DND-41 (cell line): ENCODE measurements at regions not wholly inside any gene's neighbourhood (a gene's known extent, or its start where the extent isn't known, plus 50 kb on each side); places are given as distances from the start of the nearest gene placed in this dataset.
A peak's percentile ranks its signal among the peaks of the same experiment; 100 is the strongest.

Experiments used
- ATAC-seq: fragments of 200-7000 bp; cut with Tn5 transposase; 3 replicates; pipeline ENCODE4 v1.9.1; 2021; ENCODE audit warnings: low read depth; ENCODE audit not compliant: insufficient read depth
- DNase-seq: peaks from one replicate; pipeline ENCODE4 v3.0.0-alpha.2; 2020
- H2AFZ ChIP-seq: 2 replicates; pipeline ENCODE4 v1.6.0; 2012; ENCODE audit warnings: low read depth, low read length
- H3K27ac ChIP-seq: 2 replicates; pipeline ENCODE4 v1.5.1; 2012; ENCODE audit warnings: low read length, inconsistent platforms
- H3K27me3 ChIP-seq: fragments of 200-600 bp; sonication (generic); 2 replicates; pipeline ENCODE4 v1.6.0; 2012; ENCODE audit warnings: low read length, mild to moderate bottlenecking, inconsistent platforms; ENCODE audit not compliant: insufficient read depth, poor library complexity
- H3K36me3 ChIP-seq: 2 replicates; pipeline ENCODE4 v1.5.1; 2012; ENCODE audit warnings: low read length, inconsistent platforms; ENCODE audit not compliant: insufficient read depth
- H3K4me1 ChIP-seq: 2 replicates; pipeline ENCODE4 v1.5.1; 2012; ENCODE audit warnings: mild to moderate bottlenecking, low read length; ENCODE audit not compliant: insufficient read depth
- H3K4me2 ChIP-seq: 2 replicates; pipeline ENCODE4 v1.6.0; 2012; ENCODE audit warnings: mild to moderate bottlenecking, moderate library complexity, low read length, inconsistent platforms; ENCODE audit not compliant: insufficient read depth
- H3K4me3 ChIP-seq, 2 experiments: fragments of 200-600 bp in 1 of 2; shearing (Covaris generic) in 1 of 2; 2 replicates each; pipeline ENCODE4 v1.5.1; 2012 to 2016; ENCODE audit warnings: inconsistent platforms in 2 of 2, low read length in 2 of 2, mild to moderate bottlenecking in 2 of 2, low read depth in 1 of 2, moderate library complexity in 1 of 2
- H3K79me2 ChIP-seq: 2 replicates; pipeline ENCODE4 v1.6.0; 2012; ENCODE audit warnings: low read length, inconsistent platforms; ENCODE audit not compliant: insufficient read depth
- H3K9ac ChIP-seq: 2 replicates; pipeline ENCODE4 v1.6.0; 2012; ENCODE audit warnings: low read depth, mild to moderate bottlenecking, inconsistent platforms, low read length, moderate library complexity
- H3K9me3 ChIP-seq: 2 replicates; pipeline ENCODE4 v1.5.1; 2012; ENCODE audit warnings: low read length, moderate library complexity, mild to moderate bottlenecking, inconsistent platforms; ENCODE audit not compliant: insufficient read depth, severe bottlenecking
- H4K20me1 ChIP-seq: 2 replicates; pipeline ENCODE4 v1.6.0; 2012; ENCODE audit warnings: low read length; ENCODE audit not compliant: insufficient read depth
- CTCF ChIP-seq: IDR thresholded peaks from 2 replicates; pipeline ENCODE4 v1.5.1; 2012; ENCODE audit warnings: borderline replicate concordance, low read length, moderate library complexity, mild to moderate bottlenecking; ENCODE audit not compliant: poor library complexity, severe bottlenecking; ENCODE audit errors: extremely low read depth
- EZH2 ChIP-seq: IDR thresholded peaks from 3 replicates; pipeline ENCODE4 v1.6.1; 2012; ENCODE audit warnings: borderline replicate concordance, low read depth, mild to moderate bottlenecking, moderate library complexity, low read length, inconsistent platforms; ENCODE audit not compliant: severe bottlenecking

DNA sequence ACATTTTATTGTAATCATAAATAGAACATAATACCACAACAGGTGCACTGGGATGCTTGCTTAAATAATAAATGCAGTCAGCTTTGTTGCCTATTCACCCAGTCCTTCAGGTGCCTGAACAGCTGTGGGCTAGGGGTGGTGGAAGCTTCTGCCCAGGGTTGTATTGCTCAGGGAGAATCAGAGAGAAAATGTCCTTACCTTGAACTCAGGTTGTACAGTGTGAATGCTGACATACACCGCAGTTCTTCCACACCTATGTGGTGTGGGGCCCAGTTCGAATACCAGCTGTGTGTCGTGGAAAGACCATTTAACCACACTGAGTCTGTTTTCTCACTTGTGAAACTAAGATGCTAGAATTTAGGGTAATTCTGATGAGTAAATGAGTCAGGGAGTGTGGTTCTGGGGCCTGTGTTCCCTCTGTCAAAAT lies 115.7 kb upstream of the ATP1A1 start:
- Histone ChIP-seq H2AFZ (no peak overlapping the region), H3K79me2 (no peaks in the 10 kb centered on the region), H3K27ac (no peak overlapping the region), H3K9me3 (no peaks in the 10 kb centered on the region), H3K4me3 (no peak overlapping the region), H3K27me3 (no peaks in the 10 kb centered on the region), H3K9ac (no peak overlapping the region), H3K4me1 (no peaks in the 10 kb centered on the region), H4K20me1 (no peaks in the 10 kb centered on the region), H3K4me2 (no peak overlapping the region), H3K36me3 (no peaks in the 10 kb centered on the region)
- ATAC-seq = peak; percentile 31; the same call in 1 of the 3 replicates
- TF ChIP-seq CTCF = no peak
- TF ChIP-seq EZH2 = no peak
- no peak for DNase-seq

GRCh38 chr1:116257836-116258235 lies 115.2 kb upstream of the ATP1A1 start:
- DNase-seq = no peak
- no peak for TF ChIP-seq CTCF
- no peak for TF ChIP-seq EZH2
- H3K79me2 ChIP-seq = no peaks in the 10 kb centered on the region
- no peak overlapping the region for H2AFZ ChIP-seq
- no peak overlapping the region for H3K4me3 ChIP-seq
- H3K9ac ChIP-seq = no peak overlapping the region
- H3K27me3 ChIP-seq = no peaks in the 10 kb centered on the region
- no peak overlapping the region for H3K27ac ChIP-seq
- no peak overlapping the region for H3K4me2 ChIP-seq
- no peaks in the 10 kb centered on the region for H4K20me1 ChIP-seq
- H3K4me1 ChIP-seq = no peaks in the 10 kb centered on the region
- no peaks in the 10 kb centered on the region for H3K36me3 ChIP-seq
- no peak for ATAC-seq
- no peaks in the 10 kb centered on the region for H3K9me3 ChIP-seq

DNA sequence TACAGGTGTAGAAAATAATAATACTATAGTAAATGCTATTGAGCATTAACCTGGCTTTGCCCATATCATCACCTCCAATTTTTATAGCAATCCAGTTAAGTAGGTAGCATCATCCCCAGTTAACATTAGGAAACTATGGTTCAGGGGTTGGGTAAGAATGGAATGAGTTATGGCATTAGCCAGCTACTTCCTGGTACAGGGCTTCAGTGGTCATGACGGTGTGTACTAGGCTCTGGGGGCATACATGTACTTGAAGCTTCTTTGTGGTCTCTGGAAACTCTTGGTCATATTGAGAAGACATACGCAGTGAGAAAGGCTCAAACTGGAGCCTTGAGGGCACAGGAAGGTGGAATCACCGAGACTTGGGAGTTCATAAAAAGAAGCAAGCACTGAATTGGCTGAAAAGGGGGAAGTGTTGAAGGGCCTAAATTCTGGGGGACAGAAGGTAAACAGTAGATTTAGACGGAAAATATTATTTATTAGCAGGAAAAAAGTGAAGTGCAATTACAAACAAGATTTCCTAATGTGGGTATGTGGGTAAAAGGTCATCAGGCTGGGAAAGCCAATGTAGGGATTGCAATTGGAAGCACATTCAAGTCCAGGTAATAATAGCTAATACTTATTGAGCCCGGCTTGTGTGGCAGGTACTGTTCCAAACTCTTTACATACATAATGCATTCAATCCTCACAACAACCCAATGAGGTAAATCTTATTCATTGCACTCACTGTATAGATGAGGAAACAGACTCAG lies 114.2 kb upstream of the ATP1A1 start:
- Histone ChIP-seq H3K9me3 (no peaks in the 10 kb centered on the region), H3K36me3 (no peaks in the 10 kb centered on the region), H3K4me1 (no peaks in the 10 kb centered on the region), H3K4me3 (no peak overlapping the region), H4K20me1 (no peaks in the 10 kb centered on the region), H2AFZ (no peak overlapping the region), H3K27me3 (no peaks in the 10 kb centered on the region), H3K27ac (no peak overlapping the region), H3K4me2 (no peak overlapping the region), H3K9ac (no peak overlapping the region), H3K79me2 (no peaks in the 10 kb centered on the region)
- no peak for ATAC-seq
- TF ChIP-seq EZH2 (no peak), CTCF (no peak)
- DNase-seq = no peak
